Thyroid gland (tissue), 4 donors: ENCODE measurements at regions not wholly inside any gene's neighbourhood (a gene's known extent, or its start where the extent isn't known, plus 50 kb on each side); places are given as distances from the start of the nearest gene placed in this dataset.

Experiments
- DNase-seq, 2 donors: peaks; one replicate each; pipeline ENCODE4 v3.0.0-alpha.2; 2019
- H3K27ac ChIP-seq, 3 donors: fragments of 200-600 bp; sonication (generic); 1 replicate in 2 of 3; 2 replicates in 1 of 3; pipeline ENCODE4 v1.5.1; 2016 to 2019; ENCODE audit warnings: mild to moderate bottlenecking in 1 of 3, moderate library complexity in 1 of 3
- H3K27me3 ChIP-seq: fragments of 200-600 bp; sonication (generic); one replicate; pipeline ENCODE4 v1.5.1; 2019
- H3K36me3 ChIP-seq, 2 donors: fragments of 200-600 bp; sonication (generic); one replicate each; pipeline ENCODE4 v1.5.1; 2016 to 2019
- H3K4me1 ChIP-seq, 2 donors: fragments of 200-600 bp; sonication (generic); one replicate each; pipeline ENCODE4 v1.5.1; 2017 to 2019
- H3K4me3 ChIP-seq, 3 donors: fragments of 200-600 bp; sonication (generic); replicated peaks in 1 of 3; 1 replicate in 2 of 3; 2 replicates in 1 of 3; pipeline ENCODE4 v1.5.1; 2016; ENCODE audit warnings: mild to moderate bottlenecking in 1 of 3
- H3K9me3 ChIP-seq: fragments of 200-600 bp; sonication (generic); one replicate; pipeline ENCODE4 v1.5.1; 2017
- CTCF ChIP-seq, 6 experiments: fragments of 200-600 bp in 3 of 6; fragments of 450-650 bp in 3 of 6; sonication (generic) in 3 of 6; IDR thresholded peaks; one replicate each; pipeline ENCODE4 v1.5.1; 2016 to 2019; ENCODE audit warnings: antibody characterized with exemption in 6 of 6, mild to moderate bottlenecking in 2 of 6, inconsistent platforms in 1 of 6, moderate library complexity in 1 of 6
- POLR2A ChIP-seq, 2 donors: fragments of 450-650 bp; IDR thresholded peaks; one replicate each; pipeline ENCODE4 v1.6.1; 2017; ENCODE audit warnings: antibody characterized with exemption in 2 of 2, mild to moderate bottlenecking in 2 of 2, moderate library complexity in 1 of 2
- WGBS, 2 donors: methylation state at CpG; one replicate each; pipeline ENCODE4 v1.1.5; 2017; 5-methylcytosine and 5-hydroxymethylcytosine counted together
- intact Hi-C: fragments of 100-400 bp; cut with DNase I; formaldehyde crosslinking; loops from one replicate; pipeline ENCODE4 v1.15.1; 2023

GRCh38 chr12:102763471-102763870 lies 153.6 kb downstream of the PAH start:
- TF ChIP-seq POLR2A (IDR thresholded peaks at IDR 0.05) (no peak), CTCF (IDR thresholded peaks at IDR 0.05) (no peak)
- Histone ChIP-seq H3K4me3 (no peak overlapping the region), H3K36me3 (no peaks in the 10 kb centered on the region), H3K9me3 (no peaks in the 10 kb centered on the region), H3K4me1 (no peaks in the 10 kb centered on the region), H3K27ac (no peak overlapping the region), H3K27me3 (no peaks in the 10 kb centered on the region)
- WGBS, 2 donors, result 79 to 83% methylated on average over 1 of the region's 1 CpG
- intact Hi-C loops, result no loop called here
- DNase-seq, result no peak

GRCh38 chr12:102763061-102763460 lies 154.0 kb downstream of the PAH start:
- Histone ChIP-seq H3K4me1 (no peaks in the 10 kb centered on the region), H3K27ac (no peak overlapping the region), H3K36me3 (no peaks in the 10 kb centered on the region), H3K9me3 (no peaks in the 10 kb centered on the region), H3K4me3 (no peak overlapping the region), H3K27me3 (no peaks in the 10 kb centered on the region)
- intact Hi-C loops, result no loop called here
- TF ChIP-seq POLR2A (IDR thresholded peaks at IDR 0.05) (no peak), CTCF (IDR thresholded peaks at IDR 0.05) (no peak)
- whole genome bisulfite sequencing, 2 donors, result 91 to 95% methylated on average over 4 of the region's 4 CpGs
- no peak for DNase-seq

- TF ChIP-seq CTCF (IDR thresholded peaks at IDR 0.05) (no peak), POLR2A (IDR thresholded peaks at IDR 0.05) (no peak)
- H3K36me3 ChIP-seq, result no peaks in the 10 kb centered on the region
- no peak for DNase-seq
- H3K9me3 ChIP-seq, result no peaks in the 10 kb centered on the region
- H3K27me3 ChIP-seq, result no peaks in the 10 kb centered on the region
- H3K4me1 ChIP-seq, result no peaks in the 10 kb centered on the region
- 86 to 94% methylated on average over 2 of the region's 2 CpGs for WGBS, 2 donors
- H3K27ac ChIP-seq, result no peak overlapping the region
- intact Hi-C loops, result no loop called here
- H3K4me3 ChIP-seq, result no peak overlapping the region
Measured at GRCh38 chr12:102760322-102760721, 156.7 kb downstream of the PAH start.

- 80% methylated on average over 2 of the region's 2 CpGs for WGBS, 2 donors
- no peaks in the 10 kb centered on the region for H3K27me3 ChIP-seq
- H3K4me1 ChIP-seq, result no peaks in the 10 kb centered on the region
- DNase-seq, result no peak
- H3K36me3 ChIP-seq, result no peaks in the 10 kb centered on the region
- no peaks in the 10 kb centered on the region for H3K9me3 ChIP-seq
- intact Hi-C loops, result loop anchor here (10.0 kb wide), 1 partner anchor 815 kb away; no protein-coding TSS in a partner anchor
- TF ChIP-seq CTCF (IDR thresholded peaks at IDR 0.05), result no peak
- peak overlapping the region in 1 of 3 donors; percentile 19 for H3K27ac ChIP-seq
- H3K4me3 ChIP-seq, result no peak overlapping the region
Measured at GRCh38 chr12:102759466-102759865, 157.6 kb downstream of the PAH start.

GRCh38 chr12:102757882-102758226 lies 159.2 kb downstream of the PAH start:
- intact Hi-C loops, result loop anchor here (10.0 kb wide), 1 partner anchor 813 kb away; no protein-coding TSS in a partner anchor
- TF ChIP-seq CTCF (IDR thresholded peaks at IDR 0.05) (no peak), POLR2A (IDR thresholded peaks at IDR 0.05) (no peak)
- Histone ChIP-seq H3K4me1 (no peaks in the 10 kb centered on the region), H3K9me3 (no peaks in the 10 kb centered on the region), H3K27ac (peak overlapping the region in 2 of 3 donors; percentile 53 to 56), H3K27me3 (no peaks in the 10 kb centered on the region), H3K4me3 (no peak overlapping the region), H3K36me3 (no peaks in the 10 kb centered on the region)
- 83 to 91% methylated on average over 1 of the region's 1 CpG for WGBS, 2 donors
- no peak for DNase-seq
